Pancreas (tissue), 10 donors: ENCODE measurements at regions not wholly inside any gene's neighbourhood (a gene's known extent, or its start where the extent isn't known, plus 50 kb on each side); places are given as distances from the start of the nearest gene placed in this dataset.
"Not testable (repeated sequence)": the region's sequence is repeated elsewhere in the genome, so short reads cannot be mapped to it uniquely, and the experiment has no call there.

Experiments
- ATAC-seq, 4 donors: fragments of 200-7000 bp; cut with Tn5 transposase; one replicate each; pipeline versions ENCODE4 v1.8.0 to v1.9.1; 2020; ENCODE audit warnings: mild to moderate bottlenecking in 4 of 4, moderate library complexity in 4 of 4
- DNase-seq, 6 donors: peaks; one replicate each; pipeline ENCODE4 v3.0.0-alpha.2; 2020
- FAIRE-seq: peaks from 2 replicates; lab custom pipeline; 2012; peaks lifted over from hg19 to GRCh38; lab: Jason Lieb, UNC
- H3K27ac ChIP-seq, 4 donors: fragments of 200-600 bp; sonication (generic); 1 replicate in 3 of 4; 2 replicates in 1 of 4; pipeline versions ENCODE4 v1.5.0 to v1.8.0; 2020
- H3K27me3 ChIP-seq, 4 donors: fragments of 200-600 bp; one replicate each; pipeline ENCODE4 v1.8.0; 2021
- H3K36me3 ChIP-seq, 3 donors: fragments of 200-600 bp; sonication (generic) in 1 of 3; one replicate each; pipeline versions ENCODE4 v1.5.0 to v1.8.0; 2020 to 2021
- H3K4me1 ChIP-seq, 3 donors: fragments of 200-600 bp; one replicate each; pipeline ENCODE4 v1.8.0; 2021
- H3K4me3 ChIP-seq, 4 donors: fragments of 200-600 bp; sonication (generic) in 2 of 4; one replicate each; pipeline versions ENCODE4 v1.5.0 to v1.8.0; 2020 to 2021
- H3K9me3 ChIP-seq, 4 donors: fragments of 200-600 bp; one replicate each; pipeline ENCODE4 v1.8.0; 2021
- WGBS, 2 donors: extraction: QIAGEN DNeasy Blood & Tissue Kit; methylation state at CpG; one replicate each; pipeline ENCODE4 v1.1.7; 2013; 5-methylcytosine and 5-hydroxymethylcytosine counted together
- intact Hi-C, 3 donors: fragments of 100-400 bp; cut with DNase I; formaldehyde crosslinking; loops; one replicate each; pipeline versions ENCODE4 v1.11.1 to v1.14.2; 2022
- TF ChIP-seq, protein P1 (sequence below), 4 donors: fragments of 200-600 bp; sonication (generic) in 3 of 4; IDR thresholded peaks; one replicate each; pipeline versions ENCODE4 v1.5.0 to v1.8.0; 2021; ENCODE audit warnings: antibody characterized with exemption in 4 of 4
- donor health status: healthy with polysubstance abuse.
- donor health status: DM: no; HTN: no; CAD: no; lungs with moderate emphysema.
- donor health status: DM: no; HTN: no; CAD: no.
- donor health status: control.
- donor health status: control.
- donor health status: Bipolar disorder and iron deficiency.
- donor health status: DM: yes; HTN: yes; CAD: no.
- donor health status: DM: no; HTN: no; CAD: no.
- donor health status: DM: no; HTN: no; CAD: no.
- donor health status: DM: yes; HTN: yes; CAD: no.

DNA sequence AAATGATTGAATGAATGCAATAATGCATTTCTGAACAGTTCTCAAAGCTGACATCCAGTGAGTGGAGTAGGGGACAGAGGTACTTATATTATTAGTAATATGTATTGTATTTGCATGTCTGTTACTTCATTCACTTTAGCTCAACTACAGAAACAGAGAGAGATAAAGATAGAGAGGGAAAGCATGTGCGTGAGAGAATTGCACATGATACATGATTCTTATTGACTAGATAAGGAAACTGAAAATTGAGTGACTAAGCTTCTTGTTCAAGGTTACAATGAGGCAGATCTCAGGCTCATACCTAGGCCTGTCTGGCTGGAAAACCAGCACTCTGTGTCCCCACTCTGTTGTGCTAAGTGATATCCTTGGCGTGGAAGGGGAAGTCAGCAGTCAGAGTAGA, 337.7 kb upstream of the KLF4 start:
- Histone ChIP-seq H3K9me3 (no peaks in the 10 kb centered on the region), H3K27ac (no peak overlapping the region), H3K4me1 (no peaks in the 10 kb centered on the region), H3K4me3 (no peak overlapping the region), H3K36me3 (no peaks in the 10 kb centered on the region), H3K27me3 (no peaks in the 10 kb centered on the region)
- FAIRE-seq (no peak), DNase-seq (no peak), ATAC-seq (no peak)
- WGBS, 2 donors, result 42 to 59% methylated on average over 2 of the region's 2 CpGs
- intact Hi-C loops, result no loop called here
- TF ChIP-seq, protein P1, sequence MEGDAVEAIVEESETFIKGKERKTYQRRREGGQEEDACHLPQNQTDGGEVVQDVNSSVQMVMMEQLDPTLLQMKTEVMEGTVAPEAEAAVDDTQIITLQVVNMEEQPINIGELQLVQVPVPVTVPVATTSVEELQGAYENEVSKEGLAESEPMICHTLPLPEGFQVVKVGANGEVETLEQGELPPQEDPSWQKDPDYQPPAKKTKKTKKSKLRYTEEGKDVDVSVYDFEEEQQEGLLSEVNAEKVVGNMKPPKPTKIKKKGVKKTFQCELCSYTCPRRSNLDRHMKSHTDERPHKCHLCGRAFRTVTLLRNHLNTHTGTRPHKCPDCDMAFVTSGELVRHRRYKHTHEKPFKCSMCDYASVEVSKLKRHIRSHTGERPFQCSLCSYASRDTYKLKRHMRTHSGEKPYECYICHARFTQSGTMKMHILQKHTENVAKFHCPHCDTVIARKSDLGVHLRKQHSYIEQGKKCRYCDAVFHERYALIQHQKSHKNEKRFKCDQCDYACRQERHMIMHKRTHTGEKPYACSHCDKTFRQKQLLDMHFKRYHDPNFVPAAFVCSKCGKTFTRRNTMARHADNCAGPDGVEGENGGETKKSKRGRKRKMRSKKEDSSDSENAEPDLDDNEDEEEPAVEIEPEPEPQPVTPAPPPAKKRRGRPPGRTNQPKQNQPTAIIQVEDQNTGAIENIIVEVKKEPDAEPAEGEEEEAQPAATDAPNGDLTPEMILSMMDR (IDR thresholded peaks at IDR 0.05), result no peak

DNA sequence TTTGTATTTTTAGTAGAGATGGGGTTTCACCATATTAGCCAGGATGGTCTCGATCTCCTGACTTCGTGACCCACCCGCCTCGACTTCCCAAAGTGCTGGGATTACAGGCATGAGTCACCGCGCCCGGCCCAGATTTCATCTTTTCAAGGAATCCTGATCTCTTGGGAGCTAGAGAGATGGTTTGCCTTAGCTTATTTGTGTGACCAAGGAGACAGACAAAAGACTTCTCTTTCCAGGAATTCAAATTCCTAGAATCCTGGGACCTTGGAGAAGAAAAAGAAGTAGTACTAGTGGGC, 337.1 kb upstream of the KLF4 start:
- DNase-seq, FAIRE-seq, H3K4me3 ChIP-seq, intact Hi-C loops, H3K36me3 ChIP-seq, H3K27me3 ChIP-seq, ATAC-seq, H3K4me1 ChIP-seq, H3K27ac ChIP-seq, H3K9me3 ChIP-seq: not testable (repeated sequence)
- WGBS, 2 donors, result 88 to 94% methylated on average over 7 of the region's 7 CpGs

DNA sequence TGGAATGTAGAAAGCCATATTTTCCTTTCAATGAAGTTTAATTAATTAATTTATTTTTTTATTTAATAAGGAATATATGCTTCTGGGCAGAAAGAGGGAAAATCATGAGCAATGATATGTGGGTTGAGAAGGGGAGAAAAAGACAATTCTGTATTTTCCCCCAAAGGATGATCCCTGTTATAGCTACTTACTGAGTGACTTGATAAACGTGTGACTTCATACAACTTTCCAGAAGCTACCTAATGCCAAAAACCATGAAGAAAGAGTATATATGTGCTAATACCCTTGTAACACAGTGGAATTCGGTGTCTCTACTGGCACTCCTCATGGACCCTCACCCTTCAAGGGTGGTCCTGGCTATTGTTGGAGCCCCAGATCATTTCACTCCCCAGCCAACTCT, 335.0 kb upstream of the KLF4 start:
- no peak for DNase-seq
- WGBS, 2 donors, result 60 to 80% methylated on average over 2 of the region's 2 CpGs
- intact Hi-C loops, result no loop called here
- H3K36me3 ChIP-seq, result no peaks in the 10 kb centered on the region
- no peak for ATAC-seq
- H3K4me1 ChIP-seq, result no peaks in the 10 kb centered on the region
- FAIRE-seq, result no peak
- no peak overlapping the region for H3K4me3 ChIP-seq
- peaks cover 0 to 7% (median 0%) of the 10 kb centered on the region in 4 donors for H3K27me3 ChIP-seq
- TF ChIP-seq, protein P1 (IDR thresholded peaks at IDR 0.05), result no peak
- H3K9me3 ChIP-seq, result no peaks in the 10 kb centered on the region
- no peak overlapping the region for H3K27ac ChIP-seq

DNA sequence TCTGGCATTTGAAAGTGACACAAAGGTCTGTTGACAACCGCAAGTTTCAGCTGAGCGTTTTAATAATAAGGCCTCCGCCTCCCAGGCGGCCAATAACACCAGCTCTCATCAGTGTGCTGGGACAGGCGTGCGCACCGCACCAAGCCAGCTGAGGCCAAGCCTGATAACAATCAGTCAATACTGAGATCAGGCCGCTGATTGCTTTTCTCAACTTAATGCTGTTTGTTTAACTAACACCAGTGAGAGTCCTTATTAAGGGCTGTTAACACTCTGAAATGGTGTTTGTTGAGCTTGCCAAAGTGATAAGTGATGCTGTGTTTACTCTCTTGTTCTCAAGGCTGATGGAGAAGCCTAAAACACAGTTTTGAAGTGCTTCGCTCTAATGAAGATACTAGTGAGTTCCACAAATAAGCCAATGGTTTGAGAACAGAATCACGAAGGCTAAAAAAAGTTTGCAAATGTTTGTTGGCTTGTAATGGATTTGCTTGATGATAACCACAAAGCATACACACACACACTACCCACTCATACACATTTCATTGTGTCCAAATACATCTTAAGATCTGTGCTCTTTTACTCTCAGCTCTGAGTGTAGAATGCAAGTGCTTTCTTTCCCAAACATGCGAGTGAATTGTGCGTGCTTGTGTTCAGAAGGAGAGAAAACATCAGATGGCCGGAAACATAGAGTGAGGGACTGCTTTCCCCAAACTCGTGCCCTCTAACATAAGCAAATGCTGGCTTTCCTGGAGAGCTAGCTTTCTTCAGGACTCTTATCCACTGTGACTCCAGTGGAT, 330.4 kb upstream of the KLF4 start:
- no peaks in the 10 kb centered on the region for H3K9me3 ChIP-seq
- 16 to 27% methylated on average over 14 of the region's 14 CpGs for WGBS, 2 donors
- H3K27ac ChIP-seq, result no peak overlapping the region
- peaks cover 0 to 8% (median 4%) of the 10 kb centered on the region in 3 donors for H3K4me1 ChIP-seq
- peak in 3 of 4 donors; percentile 44 to 79 (median 64) for ATAC-seq
- no peak overlapping the region for H3K4me3 ChIP-seq
- intact Hi-C loops, result no loop called here
- no peak for FAIRE-seq
- H3K36me3 ChIP-seq, result no peaks in the 10 kb centered on the region
- TF ChIP-seq, protein P1 (IDR thresholded peaks at IDR 0.05), result no peak
- peaks cover 0 to 7% (median 0%) of the 10 kb centered on the region in 4 donors for H3K27me3 ChIP-seq
- no peak for DNase-seq

DNA sequence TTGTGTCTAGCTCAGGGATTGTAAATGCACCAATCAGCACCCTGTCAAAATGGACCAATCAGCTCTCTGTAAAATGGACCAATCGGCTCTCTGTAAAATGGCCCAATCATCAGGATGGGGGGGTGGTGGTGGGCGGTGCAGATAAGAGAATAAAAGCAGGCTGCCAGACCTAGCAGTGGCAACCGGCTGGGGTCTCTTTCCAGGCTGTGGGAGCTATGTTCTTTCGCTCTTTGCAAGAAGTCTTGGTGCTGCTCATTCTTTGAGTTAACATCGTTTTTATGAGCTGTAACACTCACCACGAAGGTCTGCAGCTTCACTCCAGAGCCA, 328.9 kb upstream of the KLF4 start:
- H3K9me3 ChIP-seq, intact Hi-C loops, FAIRE-seq, H3K4me3 ChIP-seq, H3K36me3 ChIP-seq, H3K4me1 ChIP-seq, DNase-seq, H3K27ac ChIP-seq, H3K27me3 ChIP-seq, ATAC-seq: not testable (repeated sequence)
- WGBS, 2 donors, result 71 to 82% methylated on average over 6 of the region's 6 CpGs

DNA sequence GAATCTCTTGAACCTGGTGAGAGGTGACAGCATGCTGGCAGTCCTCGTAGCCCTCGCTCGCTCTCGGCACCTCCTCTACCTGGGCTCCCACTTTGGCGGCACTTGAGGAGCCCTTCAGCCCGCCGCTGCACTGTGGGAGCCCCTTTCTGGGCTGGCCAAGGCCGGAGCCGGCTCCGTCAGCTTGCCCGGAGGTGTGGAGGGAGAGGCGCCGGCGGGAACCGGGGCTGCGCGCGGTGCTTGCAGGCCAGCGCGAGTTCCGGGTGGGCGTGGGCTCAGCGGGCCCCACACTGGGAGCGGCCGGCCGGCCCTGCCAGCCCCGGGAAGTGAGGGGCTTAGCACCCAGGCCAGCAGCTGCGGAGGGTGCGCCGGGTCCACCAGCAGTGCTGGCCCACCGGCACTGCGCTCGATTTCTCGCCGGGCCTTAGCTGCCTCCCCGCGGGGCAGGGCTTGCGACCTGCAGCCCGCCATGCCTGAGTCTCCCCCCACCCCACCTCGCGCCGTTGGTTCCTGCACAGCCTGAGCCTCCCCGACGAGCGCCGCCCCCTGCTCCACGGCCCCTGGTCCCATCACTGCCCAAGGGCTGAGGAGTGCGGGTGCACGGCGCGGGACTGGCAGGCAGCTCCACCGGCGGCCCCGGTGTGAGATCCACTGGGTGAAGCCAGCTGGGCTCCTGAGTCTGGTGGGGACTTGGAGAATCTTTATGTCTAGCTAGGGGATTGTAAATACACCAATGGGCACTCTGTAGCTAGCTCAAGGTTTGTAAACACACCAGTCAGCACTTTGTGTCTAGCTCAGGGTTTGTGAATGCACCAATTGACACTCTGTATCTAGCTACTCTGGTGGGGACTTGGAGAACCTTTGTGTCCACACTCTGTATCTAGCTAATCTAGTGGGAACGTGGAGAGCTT, 328.3 kb upstream of the KLF4 start:
- 86 to 93% methylated on average over 48 to 55 of the region's 55 CpGs for WGBS, 2 donors
- intact Hi-C loops, ATAC-seq, H3K4me3 ChIP-seq, H3K4me1 ChIP-seq, H3K27me3 ChIP-seq, H3K36me3 ChIP-seq, H3K27ac ChIP-seq, H3K9me3 ChIP-seq, FAIRE-seq: not testable (repeated sequence)
- DNase-seq, result peak in 1 of 6 donors; percentile 52
